Eye (tissue), 1 donor: ENCODE measurements at regions not wholly inside any gene's neighbourhood (a gene's known extent, or its start where the extent isn't known, plus 50 kb on each side); places are given as distances from the start of the nearest gene placed in this dataset.

Experiments used
- DNase-seq: peaks from one replicate; pipeline ENCODE4 v3.0.0-alpha.2; 2015

DNA sequence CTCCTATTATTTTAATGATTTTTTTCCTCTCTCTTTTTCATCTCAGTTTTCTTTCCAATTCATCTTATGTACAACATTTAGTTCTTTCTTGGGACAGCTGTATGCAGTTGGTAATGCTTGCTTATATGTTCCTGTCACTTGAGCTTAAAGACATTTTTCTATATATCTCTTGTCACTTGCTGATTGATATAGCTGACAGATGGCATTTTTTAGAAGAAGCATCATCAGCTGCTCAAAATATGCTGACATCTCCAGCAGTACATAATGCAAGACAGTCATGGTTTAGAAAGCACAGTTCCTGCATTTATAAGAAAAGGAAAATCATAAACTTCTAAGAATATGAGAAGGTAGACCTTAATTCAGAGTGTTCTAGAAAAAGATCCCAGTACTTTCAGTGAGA lies 56.5 kb downstream of the DCAF8L1 start:
- DNase-seq, result no peak

DNA sequence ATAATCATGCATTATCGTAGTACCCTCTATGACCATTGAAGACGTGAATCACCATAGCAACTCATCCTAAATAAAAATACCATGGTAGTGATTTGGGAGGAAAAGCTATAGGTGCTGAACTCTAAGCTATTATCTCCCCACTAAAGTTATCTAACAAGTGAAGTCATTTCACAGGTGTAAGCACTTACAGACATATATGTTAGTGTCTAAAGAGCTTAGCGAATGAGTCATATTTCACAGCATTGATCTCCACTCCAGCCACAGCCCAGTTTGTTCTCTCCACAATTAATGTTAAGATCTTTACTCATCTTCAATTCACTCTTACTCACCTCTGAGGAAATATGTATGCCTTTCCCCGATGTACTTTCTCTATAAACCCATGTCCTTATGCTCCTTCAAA lies 57.0 kb downstream of the DCAF8L1 start:
- DNase-seq, result no peak

- no peak for DNase-seq
Observed at GRCh38 chrX:27918799-27919198, 62.5 kb downstream of the DCAF8L1 start.

GRCh38 chrX:27917713-27918500 lies 63.3 kb downstream of the DCAF8L1 start:
- DNase-seq, result no peak

GRCh38 chrX:27915617-27916016 lies 65.6 kb downstream of the DCAF8L1 start:
- DNase-seq, result no peak

GRCh38 chrX:27910412-27910811 lies 70.8 kb downstream of the DCAF8L1 start:
- peak; percentile 48 for DNase-seq

GRCh38 chrX:27903960-27904359 lies 77.3 kb downstream of the DCAF8L1 start:
- no peak for DNase-seq

GRCh38 chrX:27893871-27894270 lies 86.1 kb downstream of the MAGEB10 start:
- DNase-seq, result no peak

GRCh38 chrX:27893211-27893610 lies 85.4 kb downstream of the MAGEB10 start:
- DNase-seq, result no peak

GRCh38 chrX:27890611-27891010 lies 82.8 kb downstream of the MAGEB10 start:
- DNase-seq, result no peak

- DNase-seq, result no peak
Observed at GRCh38 chrX:27889878-27890277, 82.1 kb downstream of the MAGEB10 start.

DNA sequence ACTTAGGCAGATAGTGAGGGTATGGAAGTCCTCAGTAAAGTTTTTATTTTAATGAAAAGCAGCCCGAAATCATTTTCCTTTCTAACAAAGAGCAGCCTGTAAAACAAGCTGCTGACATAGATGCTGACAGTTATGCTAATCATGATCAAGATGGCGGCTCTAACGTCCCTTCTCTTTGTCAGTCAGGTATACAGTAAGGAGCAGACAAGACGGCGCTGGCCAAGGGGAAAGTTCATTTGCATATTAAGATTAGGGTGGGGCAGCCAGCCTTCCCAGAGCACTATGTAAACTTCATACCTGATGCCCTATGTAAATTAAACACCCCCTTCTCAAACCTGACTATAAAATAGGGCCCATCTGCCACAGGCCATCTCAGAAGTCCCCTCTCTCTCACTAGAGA lies 76.9 kb downstream of the MAGEB10 start:
- DNase-seq, result no peak

DNA sequence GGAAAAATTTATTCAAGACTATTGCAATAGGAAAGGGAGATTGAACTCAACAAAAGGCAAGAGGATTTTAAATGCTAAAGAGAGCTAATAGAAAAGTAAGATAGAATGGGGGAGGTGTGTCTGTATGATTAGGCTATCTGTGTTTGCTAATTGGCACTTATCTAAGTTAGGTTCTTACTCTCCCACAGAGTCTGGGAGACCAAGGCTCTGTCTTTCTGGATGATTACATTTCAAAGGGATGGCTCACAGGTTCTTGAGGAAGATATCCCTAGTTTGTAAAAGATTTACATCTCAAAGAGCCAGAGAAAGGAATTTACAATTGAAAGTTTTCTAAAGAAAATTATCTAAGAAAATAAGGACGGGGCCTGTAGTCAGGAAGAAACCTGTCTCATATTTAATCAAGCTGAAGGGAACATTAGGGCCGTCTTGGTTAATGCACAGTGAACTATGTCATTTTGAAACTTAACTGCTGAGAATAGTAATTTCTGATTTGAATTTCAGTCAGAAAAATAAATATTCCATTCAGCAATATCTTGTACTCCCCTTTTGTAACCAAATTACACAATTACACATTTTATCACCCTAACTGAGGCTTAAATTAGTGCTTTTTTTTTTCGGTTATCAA lies 75.8 kb downstream of the MAGEB10 start:
- no peak for DNase-seq

DNA sequence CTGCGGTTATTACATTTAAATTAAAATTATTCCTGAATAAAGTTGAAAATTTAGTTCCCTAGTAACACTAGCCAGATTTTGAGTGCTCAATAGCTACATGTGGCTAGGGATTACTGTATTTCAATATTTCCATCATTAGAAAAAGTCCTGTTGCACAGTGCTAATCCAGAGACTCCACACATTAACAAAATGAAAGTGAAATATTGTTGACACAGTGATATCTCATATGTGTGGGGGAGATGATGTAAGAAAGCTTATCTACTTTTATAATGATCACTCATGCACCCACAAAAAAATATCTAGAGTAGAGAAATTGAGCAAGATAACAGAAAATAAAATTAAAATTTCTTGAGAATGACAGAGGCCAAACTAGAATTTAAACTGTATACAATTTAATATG lies 74.9 kb downstream of the MAGEB10 start:
- no peak for DNase-seq

DNA sequence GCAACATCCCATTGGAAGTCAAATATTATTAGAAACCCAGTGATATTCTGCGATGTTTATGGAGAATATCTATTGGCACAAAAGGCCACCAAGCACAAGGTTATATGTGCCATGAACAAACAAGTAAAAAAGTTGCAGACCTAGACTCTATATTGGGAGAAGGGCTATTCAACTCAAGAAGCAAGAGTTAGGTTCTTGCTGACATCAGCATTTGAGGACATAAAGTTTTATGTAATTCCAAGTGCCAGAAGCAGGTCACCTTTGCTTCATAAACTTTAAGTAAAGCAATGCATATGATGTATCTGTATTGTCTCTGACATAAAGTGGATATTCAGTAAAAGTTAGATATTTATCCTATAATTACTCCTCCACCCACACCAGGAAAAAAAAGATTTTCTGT lies 71.1 kb downstream of the MAGEB10 start:
- DNase-seq, result no peak
